ENCODE measurements at regions not wholly inside any gene's neighbourhood (a gene's known extent, or its start where the extent isn't known, plus 50 kb on each side); places are given as distances from the start of the nearest gene placed in this dataset.
"Not testable (repeated sequence)": the region's sequence is repeated elsewhere in the genome, so short reads cannot be mapped to it uniquely, and the experiment has no call there.

DNA sequence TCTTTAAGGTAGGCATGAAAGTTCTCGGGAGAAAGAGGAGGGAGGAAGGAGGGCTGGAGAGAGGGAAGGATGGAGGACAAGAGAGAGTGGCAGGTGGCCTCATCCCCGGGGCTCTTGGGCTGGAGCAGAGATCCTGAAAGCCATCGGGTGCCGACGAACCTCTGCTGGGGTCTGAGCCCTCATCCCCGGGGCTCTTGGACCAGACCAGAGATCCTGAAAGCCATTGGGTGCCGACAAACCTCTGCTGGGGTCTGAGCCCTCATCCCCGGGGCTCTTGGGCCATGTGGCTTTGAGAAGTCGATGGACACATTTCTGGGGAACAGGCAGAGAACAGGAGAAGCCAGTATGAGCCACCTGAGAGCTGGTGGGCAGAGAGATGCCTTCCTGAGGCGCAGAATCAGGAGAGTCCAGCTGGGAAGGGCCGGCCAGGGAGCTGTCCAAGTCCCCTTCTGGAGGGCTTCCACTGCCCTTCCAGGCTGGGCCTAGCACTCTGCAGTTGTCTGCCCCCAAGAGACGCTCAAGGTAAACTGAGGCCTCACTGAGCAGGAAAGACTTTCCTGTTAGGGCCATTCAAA, 1398.1 kb downstream of the BRD1 start:
- DNase-seq = no peak

DNA sequence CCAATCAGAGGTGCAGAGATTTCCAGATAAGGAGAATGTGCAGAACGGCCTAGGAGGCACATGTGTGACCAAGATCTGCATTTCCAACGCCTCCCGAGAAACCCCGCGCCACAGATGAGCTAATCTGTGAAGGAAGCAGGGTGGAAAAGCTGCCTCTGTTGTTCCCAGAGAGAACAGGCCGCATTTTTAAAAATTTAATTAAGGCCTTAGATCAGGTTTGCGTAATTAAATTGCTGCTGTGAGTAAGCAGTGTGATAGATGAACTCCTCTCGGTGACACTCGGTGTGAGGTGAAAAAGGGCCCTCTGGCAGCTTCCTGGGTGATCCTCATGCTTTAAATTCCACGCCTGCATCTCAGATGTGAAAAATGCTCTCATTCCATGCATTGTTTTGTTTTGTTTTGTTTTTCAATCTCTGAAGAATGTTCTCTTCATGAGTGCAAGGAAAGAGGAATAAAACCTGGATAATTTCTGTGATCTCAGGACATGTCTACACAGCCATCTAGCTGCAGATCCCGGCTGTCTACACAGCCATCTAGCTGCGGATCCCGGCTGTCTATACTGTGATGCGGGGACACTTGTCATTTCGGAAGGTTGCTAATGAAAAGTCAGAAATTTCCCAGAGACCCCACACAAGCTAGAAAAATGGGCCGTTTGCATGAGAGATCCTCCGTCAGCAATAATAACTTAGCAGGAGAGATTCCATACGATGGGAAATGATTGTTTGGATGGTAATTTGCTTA, 1398.9 kb downstream of the BRD1 start:
- no peak for DNase-seq

DNA sequence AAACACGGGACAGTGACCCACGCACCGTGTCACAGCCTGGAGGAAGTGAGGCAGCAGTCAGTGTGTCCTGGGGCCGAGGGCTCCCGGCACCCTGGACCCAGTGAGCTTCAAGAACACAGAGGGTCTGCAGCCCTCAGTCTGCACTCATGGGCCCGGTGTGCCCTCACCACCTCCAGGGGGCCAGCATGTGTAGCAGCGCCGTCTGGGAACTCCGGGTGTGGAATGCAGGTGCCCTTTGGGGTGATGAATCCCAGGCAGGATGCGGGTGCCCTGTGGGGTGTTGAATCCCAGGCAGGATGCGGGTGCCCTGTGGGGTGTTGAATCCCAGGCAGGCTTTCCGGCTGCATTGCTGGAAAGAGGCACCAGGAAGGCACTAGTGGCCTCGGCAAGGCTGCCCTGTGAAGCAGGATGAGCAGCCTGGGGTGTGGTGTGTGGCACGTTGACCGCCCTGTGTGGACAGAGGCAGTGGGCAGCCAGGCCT, 1399.9 kb downstream of the BRD1 start:
- no peak for DNase-seq

DNA sequence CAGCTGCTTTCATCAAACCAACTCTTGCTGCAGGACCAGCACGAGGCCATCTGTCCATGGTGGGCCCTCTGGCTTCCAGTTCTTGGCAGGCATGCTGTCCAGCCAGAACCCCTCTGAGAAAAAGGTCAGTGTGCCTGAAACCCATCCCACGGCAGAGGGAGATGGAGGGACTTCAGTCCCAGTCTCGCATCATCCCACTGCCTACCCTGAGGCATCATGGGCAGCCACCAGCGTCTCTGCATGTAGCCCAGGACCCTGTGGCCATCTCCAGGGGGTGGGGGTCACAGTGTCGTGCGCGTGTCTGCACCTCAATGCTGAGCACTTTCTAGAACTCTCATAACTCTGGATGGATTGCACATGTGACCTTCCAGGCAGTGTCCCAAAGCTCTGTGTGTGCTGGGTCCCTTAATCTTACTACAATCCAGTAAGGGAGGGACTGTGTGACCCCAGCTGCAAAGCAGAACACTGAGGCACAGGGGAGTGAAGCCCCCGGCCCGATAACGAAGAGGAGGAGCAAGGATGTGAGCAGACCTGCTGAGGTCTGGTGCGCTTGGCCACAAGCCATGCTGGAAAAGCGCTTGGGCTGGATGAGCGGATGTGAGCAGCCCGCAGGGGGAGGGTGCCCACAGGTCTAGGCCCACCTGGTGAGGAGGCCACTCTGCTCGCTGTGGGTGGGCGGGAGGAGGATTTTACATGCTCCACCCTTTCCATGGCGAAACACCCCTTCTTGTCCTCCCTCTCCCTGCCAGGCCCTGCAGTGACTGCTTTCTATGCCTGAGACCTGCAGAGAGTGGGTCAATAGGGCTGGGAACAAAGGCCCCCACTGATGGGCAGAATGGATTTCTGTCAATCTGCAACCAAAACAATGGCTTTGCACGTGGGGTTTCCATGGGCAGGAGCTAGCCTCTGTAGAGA, 1401.0 kb downstream of the BRD1 start:
- no peak for DNase-seq

DNA sequence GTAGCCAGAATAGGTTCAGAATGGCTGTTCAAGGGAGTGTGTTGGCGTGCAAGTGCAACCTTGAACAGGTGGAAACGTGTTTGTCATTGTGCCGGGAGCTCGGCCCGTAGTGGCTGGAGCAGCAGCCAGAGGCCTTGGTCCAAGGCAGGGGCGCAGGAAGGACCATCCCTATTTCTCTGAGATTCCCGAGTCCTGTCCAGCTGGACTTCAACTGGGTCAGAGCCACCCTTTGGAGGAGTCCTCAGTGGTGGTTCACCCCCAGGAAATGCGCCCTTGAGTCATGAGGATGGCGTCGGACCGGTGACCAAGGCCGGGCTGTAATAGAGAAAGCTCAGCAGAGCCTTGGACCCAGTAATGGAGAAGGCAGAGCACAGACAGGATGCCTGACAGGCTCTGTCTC, 1402.0 kb downstream of the BRD1 start:
- DNase-seq = no peak

DNA sequence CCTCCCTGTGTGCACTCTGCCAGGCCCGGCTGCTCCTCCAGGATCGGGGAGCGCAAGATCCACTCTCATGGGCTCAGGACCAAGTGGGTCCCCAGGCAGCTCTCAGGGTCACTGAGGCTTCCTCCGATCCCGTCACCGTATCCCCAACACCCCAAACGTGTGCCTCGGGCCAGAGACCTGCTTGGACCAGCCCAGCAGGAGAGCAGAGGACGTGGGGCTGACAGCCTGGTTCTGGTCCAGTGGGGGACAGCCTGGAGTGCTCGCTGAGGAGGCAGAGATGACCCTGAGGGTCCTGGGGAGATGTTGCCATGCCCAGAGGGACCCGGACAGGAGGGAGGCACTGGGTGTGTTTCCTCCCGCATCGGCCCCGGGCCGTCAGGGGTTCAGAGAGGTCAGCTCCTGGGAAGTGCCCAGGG, 1402.6 kb downstream of the BRD1 start:
- DNase-seq = no peak

DNA sequence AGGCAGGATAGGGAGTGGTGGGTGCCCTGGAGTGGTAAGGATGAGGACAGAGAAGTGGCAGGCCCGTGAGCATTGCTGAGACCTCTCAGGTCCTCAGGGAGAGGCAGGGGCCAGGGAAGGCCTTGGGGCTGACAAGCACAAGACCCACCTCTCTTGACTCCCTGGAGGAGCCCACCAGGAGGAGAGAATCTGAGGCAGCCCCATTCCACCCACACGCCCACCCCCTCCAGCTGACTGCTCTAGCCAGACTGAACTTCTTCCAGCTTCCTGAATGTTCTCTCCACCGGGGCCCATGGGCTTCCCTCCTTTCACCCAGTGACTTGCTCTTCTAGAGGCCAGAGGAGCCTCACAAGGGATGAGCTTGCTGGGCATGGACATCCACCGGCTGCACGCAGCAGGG, 1403.0 kb downstream of the BRD1 start:
- DNase-seq = no peak

DNA sequence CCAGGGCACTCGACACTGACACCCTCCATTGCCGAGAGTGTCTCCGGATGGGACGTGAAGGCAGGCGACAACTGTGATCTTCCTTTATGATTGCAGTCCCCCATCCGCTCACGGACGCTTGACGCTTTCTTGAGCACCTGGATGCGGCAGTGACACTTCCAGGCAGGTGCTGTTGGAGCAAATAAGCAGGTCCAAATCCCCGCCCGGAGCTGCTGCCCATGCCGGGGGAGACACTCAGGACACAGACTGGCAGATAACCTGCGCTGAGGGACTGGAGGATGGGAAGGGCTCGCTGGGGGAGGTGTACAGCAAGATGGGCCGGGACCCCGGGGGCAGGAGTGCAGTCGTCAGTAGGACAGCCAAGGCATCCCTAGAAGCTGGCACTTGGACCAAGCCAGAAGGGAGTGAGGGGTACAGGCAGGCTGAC, 1403.5 kb downstream of the BRD1 start:
- no peak for DNase-seq

DNA sequence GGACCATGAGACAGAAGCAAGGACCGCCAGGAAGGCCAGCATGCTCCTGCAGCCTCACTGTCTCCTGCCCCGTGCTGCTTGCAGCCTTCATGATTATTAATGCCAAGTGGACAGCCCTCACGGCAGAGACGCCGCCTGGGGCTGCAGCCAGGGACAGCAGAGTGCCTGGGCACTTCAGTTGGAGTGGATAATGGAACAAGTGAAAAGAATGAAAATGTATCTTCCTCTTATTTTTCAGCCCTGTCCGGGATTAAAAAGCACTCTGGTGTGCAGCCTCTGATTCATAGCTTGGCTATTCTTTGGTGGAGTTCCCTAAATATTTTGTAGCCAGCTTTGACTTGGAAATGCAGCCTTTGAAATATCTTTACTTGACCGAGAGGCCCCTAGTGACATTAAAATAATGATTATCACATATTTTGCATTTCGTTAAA, 1404.2 kb downstream of the BRD1 start:
- DNase-seq = no peak

DNA sequence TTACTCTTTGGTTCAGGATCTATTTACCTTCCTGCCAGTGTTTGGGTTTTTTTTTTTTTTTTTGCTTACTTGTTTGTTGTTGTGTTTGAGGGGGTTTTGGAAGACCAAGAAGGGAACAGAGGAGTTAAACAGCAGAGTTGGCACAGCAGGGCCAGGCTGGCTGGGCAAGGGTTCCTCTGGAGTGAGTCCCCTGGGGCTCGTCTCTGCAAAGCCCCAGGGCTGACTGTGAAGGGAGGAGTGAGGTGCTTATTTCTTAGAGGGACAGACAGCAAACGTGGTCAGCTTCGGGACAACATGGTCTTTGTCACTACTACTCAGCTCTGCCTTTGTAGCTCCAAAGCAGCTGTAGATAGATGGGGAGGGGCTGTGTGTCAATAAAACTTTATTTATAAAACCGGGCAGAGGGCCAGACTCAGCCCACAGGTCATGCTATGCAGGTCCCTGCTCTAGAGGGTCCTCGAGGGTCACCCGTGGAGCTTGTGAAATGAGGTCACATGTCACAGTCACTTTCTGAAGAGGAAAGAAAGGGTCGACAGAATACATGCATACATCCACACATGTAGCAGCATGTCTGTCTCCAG, 1404.7 kb downstream of the BRD1 start:
- no peak for DNase-seq

DNA sequence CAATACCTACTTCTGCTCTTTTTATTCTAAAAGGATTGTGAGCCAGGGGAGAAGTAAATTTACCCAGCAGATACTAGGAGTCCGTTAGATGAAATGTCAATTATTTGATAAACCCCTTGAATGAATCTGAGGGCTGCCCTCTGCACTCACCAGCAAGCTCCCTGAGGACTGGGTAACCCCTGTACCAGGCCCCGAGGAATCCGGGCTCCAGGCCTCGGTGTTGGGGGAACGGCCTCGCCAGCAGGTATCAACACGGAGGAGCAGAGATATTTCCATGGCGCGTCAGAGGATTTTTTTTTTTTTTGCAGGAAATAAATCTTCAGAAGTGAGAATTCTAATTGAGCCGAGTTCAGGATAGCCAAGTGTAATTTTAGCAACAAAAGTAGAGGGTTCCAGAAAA, 1408.8 kb downstream of the BRD1 start:
- no peak for DNase-seq

DNA sequence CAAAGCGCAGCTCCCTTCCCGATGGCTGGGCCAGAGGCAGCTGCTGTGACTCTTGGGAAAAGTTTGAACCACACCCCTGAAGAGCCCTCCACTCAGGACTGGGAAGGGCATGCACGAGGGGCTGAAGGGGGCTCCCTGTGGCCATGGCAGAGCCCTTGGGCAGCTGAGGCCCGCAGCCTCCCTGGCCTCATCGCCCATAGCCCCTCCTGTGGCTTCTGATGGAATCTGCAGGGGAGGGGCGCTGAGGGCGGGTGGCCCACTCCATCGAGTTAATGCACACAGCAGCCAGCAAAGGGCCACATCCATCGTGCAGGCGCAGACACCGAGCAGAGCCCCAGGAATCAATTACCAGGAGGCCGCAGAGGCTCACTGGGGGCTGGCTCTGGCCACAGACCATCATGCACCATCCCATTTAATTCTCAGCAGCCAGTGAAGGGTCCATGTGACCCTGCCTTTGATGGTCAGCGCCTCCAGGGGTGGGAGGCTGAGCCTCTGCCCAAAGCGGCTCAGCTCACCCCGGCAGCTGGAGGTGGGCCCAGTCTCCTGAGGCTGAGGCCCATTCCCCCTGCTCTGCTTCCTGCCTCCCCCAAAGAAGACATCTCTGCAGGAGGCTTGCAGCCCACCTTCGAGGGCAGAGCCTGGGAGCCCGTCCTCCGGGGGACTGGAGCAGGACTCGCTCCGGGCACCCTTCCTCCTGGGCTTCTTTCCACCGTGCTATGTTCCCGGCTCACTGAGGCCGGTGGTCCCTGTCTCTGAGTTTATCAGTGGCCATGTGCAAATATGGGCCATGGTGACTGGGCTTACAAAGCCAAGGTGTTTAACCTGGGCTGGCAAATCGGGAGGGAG, 1410.2 kb downstream of the BRD1 start:
- no peak for DNase-seq

DNA sequence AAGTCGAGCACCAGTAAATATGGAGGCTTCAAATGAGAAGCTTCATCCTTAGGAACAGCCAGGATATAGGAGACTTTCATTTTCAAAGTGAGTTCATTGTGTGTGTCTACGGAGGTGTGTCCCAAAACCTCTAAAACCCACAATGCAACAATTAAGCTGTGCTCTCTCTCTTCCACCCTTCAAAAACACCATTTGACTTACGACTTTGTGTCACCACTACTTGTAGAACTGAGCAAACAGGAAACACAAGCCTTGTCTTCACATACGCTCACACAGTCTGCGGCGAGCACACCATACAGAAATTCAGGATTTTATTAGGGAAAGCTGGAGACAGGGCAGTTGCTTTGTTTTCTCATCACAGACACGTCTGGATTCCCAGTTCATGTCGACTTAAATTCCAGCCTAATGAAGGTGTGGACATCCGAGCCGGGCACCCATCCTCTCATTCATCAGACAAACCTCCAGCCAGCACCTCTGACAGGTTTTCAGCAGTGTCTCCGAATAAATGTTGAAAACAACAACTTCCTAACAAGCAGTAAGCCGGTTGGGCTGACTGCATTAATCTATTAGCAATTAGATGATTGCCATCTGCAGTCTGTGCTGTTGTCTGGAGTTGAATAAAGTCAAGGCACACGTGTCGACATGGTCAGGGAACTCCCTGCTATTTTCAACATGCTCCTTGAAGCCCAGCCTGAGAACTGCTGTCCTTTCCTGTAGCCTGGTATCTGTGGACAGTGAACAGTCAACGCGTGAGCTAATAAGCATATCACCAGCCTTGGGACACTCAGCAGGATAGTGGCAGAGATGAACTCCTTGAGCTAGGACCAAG, 1411.1 kb downstream of the BRD1 start:
- DNase-seq = no peak

DNA sequence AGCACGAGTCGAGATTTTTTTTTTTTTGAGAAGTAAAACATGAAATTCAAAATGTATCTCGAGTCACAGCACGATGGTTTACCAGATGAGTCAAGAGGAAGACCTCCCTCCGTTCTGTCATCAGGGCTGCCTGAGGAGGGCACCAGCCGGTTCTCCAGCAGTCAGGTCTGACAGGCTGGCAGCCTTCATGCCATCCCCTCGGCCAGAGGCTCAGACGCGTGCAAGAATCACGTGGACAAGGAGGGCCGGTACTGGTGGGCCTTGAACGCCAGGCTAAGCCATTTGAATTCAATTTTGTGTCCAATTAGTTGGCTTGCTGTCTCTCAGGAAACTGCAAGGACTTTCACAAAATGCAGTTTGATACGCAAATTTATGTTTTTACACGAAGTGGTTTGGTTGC, 1412.2 kb downstream of the BRD1 start:
- DNase-seq = no peak

DNA sequence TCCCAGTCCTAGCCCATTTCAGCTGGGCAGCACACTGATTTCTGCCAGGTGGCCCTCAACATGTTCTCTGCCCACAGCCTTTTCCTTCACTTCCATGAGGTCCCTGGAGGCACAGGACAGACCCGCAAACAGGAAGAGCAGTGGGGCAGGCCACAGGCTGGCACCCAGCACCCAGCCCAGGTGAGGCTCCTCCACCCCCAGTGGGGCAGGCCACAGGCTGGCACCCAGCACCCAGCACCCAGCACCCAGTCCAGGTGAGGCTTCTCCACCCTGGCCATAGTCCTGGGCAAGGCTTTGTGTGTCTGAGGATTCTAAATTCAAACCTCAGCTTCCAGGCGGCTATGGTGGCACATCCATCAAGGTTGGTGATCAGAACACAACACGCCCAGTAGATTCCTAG, 1413.0 kb downstream of the BRD1 start:
- DNase-seq = no peak

DNA sequence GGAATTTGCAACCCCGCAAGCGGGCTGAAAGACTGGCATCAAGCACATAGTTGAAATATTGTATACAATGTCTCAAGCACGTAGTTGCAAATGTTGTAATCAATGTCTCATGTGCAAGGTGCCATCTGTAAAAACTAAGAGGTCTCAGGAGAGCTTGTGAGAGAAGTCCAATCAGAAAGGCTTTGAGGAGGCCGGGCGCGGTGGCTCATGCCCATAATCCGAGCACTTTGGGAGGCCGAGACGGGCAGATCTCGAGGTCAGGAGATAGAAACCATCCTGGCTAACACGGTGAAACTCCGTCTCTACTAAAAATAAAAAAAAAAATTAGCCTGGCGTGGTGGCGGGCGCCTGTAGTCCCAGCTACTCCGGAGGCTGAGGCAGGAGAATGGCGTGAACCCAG, 1414.7 kb downstream of the BRD1 start:
- not testable (repeated sequence) for DNase-seq

DNA sequence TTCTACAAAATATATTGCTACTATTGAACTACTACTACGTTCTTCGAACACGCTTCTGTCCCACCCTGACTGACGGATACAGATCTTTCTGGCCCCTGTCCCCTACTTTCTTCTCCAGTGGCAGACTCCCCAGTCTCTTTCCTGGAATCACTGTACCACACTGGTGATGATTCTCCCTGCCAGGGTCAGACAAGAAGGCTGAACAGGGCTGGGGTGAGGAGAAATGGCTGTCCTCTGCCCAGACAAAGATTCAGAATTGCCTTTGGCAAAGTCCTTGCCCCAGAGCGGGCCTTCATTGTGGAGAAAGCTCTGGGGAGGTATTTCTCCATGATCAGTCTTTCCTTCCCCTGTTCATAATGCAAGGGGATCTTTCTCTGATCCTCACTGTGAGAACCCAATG, 1417.1 kb downstream of the BRD1 start:
- no peak for DNase-seq

DNA sequence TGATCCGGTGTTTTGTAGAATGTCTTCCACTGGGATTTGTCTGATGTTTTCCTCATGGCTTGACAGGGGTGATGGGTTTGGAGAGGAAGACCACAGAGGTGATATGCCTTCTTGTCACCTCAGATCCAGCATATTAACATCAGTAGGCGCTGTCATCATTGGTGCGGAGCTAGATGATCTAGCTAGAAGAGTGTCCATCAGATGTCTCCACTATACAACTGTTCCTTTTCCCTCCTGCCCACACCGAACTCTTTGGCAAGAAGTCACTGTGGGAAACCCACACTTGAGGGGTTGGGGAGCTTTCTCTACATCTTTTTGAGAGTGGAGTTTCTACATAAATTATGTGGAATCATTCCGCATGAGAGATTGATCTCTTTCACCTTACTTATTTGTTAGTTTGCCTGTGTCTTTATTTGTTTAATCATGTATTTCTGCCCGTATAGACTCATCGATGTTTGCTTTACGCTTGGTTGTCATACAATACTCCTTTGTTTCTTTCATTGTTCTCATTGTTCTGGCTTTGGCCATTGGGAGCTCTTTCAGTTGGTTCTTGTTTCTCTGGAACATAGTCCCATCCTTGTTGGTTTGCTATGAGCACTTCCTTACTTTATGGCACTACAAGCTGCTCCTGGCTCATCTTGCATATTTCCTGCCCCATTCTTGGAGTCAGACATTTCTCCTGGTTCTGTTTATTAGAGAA, 1420.3 kb downstream of the BRD1 start:
- DNase-seq = no peak

DNA sequence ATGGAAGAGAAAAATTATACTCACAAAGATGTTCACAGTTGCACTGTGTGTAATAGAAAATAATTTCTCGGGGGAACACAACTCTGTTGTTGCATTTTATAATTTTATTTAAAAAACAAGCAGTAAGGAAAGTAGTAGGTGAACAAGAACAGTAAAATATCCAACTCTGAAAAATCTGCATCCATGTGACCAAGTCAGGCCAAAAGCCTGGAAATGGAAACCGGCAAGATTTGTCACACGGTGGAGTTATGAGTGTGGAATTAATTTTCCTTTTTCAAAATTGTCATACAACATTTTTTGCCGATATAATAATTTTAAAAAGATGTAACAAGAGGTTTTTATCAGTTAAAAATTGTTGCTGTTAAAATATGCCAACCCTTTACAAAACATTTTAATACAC, 1421.5 kb downstream of the BRD1 start:
- DNase-seq = no peak

DNA sequence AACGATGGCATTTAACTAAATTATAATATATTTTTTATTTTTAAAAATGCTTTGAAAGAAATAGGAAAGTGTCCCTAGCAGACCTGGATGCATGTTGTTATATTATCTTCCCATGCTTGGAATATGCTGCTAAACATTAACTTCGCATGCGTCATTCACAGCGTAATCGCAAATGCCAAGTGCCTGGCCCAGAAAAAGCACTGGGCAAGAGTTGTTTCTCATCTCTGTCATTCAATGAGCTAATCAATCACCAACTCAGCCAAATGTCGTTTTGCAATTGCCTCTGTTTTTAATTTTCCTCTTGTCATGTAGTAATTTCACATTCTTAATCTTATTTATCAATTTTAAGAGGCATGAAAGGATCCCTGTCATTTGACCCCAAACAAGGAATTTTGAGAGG, 1421.9 kb downstream of the BRD1 start:
- DNase-seq = no peak
